BLaER1 treated with 17β-estradiol and CSF1 and Interleukin-3, amounts not matched to agents 10 nM and 100 nM (cell line): ENCODE measurements at regions not wholly inside any gene's neighbourhood (a gene's known extent, or its start where the extent isn't known, plus 50 kb on each side); places are given as distances from the start of the nearest gene placed in this dataset.

Source experiments
- H3K27ac ChIP-seq, 11 experiments: shearing (Covaris generic); formaldehyde crosslinking; 2 replicates each; pipeline ENCODE4 v1.8.1; 2022
- H3K27me3 ChIP-seq, 11 experiments: shearing (Covaris generic); formaldehyde crosslinking; 2 replicates each; pipeline ENCODE4 v1.8.1; 2022
- H3K36me3 ChIP-seq, 11 experiments: shearing (Covaris generic); formaldehyde crosslinking; 2 replicates each; pipeline ENCODE4 v1.8.1; 2022
- H3K4me1 ChIP-seq, 10 experiments: shearing (Covaris generic); formaldehyde crosslinking; 2 replicates each; pipeline ENCODE4 v1.8.1; 2022
- H3K4me2 ChIP-seq, 11 experiments: shearing (Covaris generic); formaldehyde crosslinking; 2 replicates each; pipeline ENCODE4 v1.8.1; 2022
- H3K4me3 ChIP-seq, 10 experiments: shearing (Covaris generic); formaldehyde crosslinking; 2 replicates each; pipeline ENCODE4 v1.8.1; 2022
- H3K9ac ChIP-seq, 11 experiments: shearing (Covaris generic); formaldehyde crosslinking; 2 replicates each; pipeline ENCODE4 v1.8.1; 2022
- H3K9me3 ChIP-seq, 11 experiments: shearing (Covaris generic); formaldehyde crosslinking; replicated peaks in 1 of 11; 2 replicates each; pipeline ENCODE4 v1.8.1; 2022
- H4K20me1 ChIP-seq, 11 experiments: shearing (Covaris generic); formaldehyde crosslinking; 2 replicates each; pipeline ENCODE4 v1.8.1; 2022
- Cebpa-rat ChIP-seq, 11 experiments: shearing (Covaris generic); IDR thresholded peaks; 2 replicates each; pipeline ENCODE4 v1.8.1; 2022

GRCh38 chr4:167918077-167918476, 174.3 kb upstream of the ANXA10 start:
- Histone ChIP-seq H3K4me1 (no peaks in the 10 kb centered on the region), H3K4me2 (0 out of 22 replicates have a peak overlapping the region, but pooled peaks of 1 of the 11 experiments have one; percentile 5), H3K9me3 (peaks cover 0 to 16% (median 9%) of the 10 kb centered on the region in 11 experiments; a peak in 12 of 22 replicates), H3K27me3 (no peaks in the 10 kb centered on the region), H3K4me3 (no peak overlapping the region), H3K27ac (no peak overlapping the region), H4K20me1 (no peaks in the 10 kb centered on the region), H3K9ac (no peak overlapping the region), H3K36me3 (no peaks in the 10 kb centered on the region)
- TF ChIP-seq Cebpa-rat (IDR thresholded peaks at IDR 0.05), result no peak

GRCh38 chr4:167930166-167930565, 162.2 kb upstream of the ANXA10 start:
- H3K9ac ChIP-seq, result no peak overlapping the region
- H3K9me3 ChIP-seq, result no peaks in the 10 kb centered on the region

GRCh38 chr4:167934216-167934615, 158.1 kb upstream of the ANXA10 start:
- Histone ChIP-seq H3K4me2 (no peak overlapping the region), H3K9me3 (no peaks in the 10 kb centered on the region), H3K4me1 (no peaks in the 10 kb centered on the region), H3K27ac (no peak overlapping the region), H4K20me1 (no peaks in the 10 kb centered on the region), H3K4me3 (no peak overlapping the region), H3K36me3 (no peaks in the 10 kb centered on the region), H3K9ac (no peak overlapping the region), H3K27me3 (no peaks in the 10 kb centered on the region)
- TF ChIP-seq Cebpa-rat (IDR thresholded peaks at IDR 0.05), result no peak

More at GRCh38 chr4:167930166-167930565, 162.2 kb upstream of the ANXA10 start:
- H3K27ac ChIP-seq, result no peak overlapping the region
- no peak for TF ChIP-seq Cebpa-rat (IDR thresholded peaks at IDR 0.05)
- H3K36me3 ChIP-seq, result no peaks in the 10 kb centered on the region
- no peaks in the 10 kb centered on the region for H4K20me1 ChIP-seq
- H3K4me2 ChIP-seq, result no peak overlapping the region
- no peak overlapping the region for H3K4me3 ChIP-seq
- no peaks in the 10 kb centered on the region for H3K4me1 ChIP-seq
- no peaks in the 10 kb centered on the region for H3K27me3 ChIP-seq

GRCh38 chr4:167939863-167940616, 152.3 kb upstream of the ANXA10 start:
- H3K27me3 ChIP-seq, result no peaks in the 10 kb centered on the region
- H3K9me3 ChIP-seq, result no peaks in the 10 kb centered on the region
- H3K9ac ChIP-seq, result no peak overlapping the region
- no peak overlapping the region for H3K4me2 ChIP-seq
- no peaks in the 10 kb centered on the region for H3K4me1 ChIP-seq
- H3K36me3 ChIP-seq, result no peaks in the 10 kb centered on the region
- no peak overlapping the region for H3K4me3 ChIP-seq
- H3K27ac ChIP-seq, result no peak overlapping the region
- no peak for TF ChIP-seq Cebpa-rat (IDR thresholded peaks at IDR 0.05)
- H4K20me1 ChIP-seq, result no peaks in the 10 kb centered on the region

GRCh38 chr4:167943872-167944505, 148.3 kb upstream of the ANXA10 start:
- Histone ChIP-seq H3K9ac (no peak overlapping the region), H3K4me2 (no peak overlapping the region), H4K20me1 (no peaks in the 10 kb centered on the region), H3K4me3 (no peak overlapping the region), H3K27ac (no peak overlapping the region), H3K4me1 (no peaks in the 10 kb centered on the region), H3K9me3 (no peaks in the 10 kb centered on the region), H3K36me3 (no peaks in the 10 kb centered on the region), H3K27me3 (no peaks in the 10 kb centered on the region)
- TF ChIP-seq Cebpa-rat (IDR thresholded peaks at IDR 0.05), result no peak

GRCh38 chr4:167944721-167945120, 147.6 kb upstream of the ANXA10 start:
- H3K9me3 ChIP-seq, result no peaks in the 10 kb centered on the region
- no peaks in the 10 kb centered on the region for H3K36me3 ChIP-seq
- no peak overlapping the region for H3K4me3 ChIP-seq
- TF ChIP-seq Cebpa-rat (IDR thresholded peaks at IDR 0.05), result no peak
- no peak overlapping the region for H3K27ac ChIP-seq
- H3K27me3 ChIP-seq, result no peaks in the 10 kb centered on the region
- H3K4me2 ChIP-seq, result no peak overlapping the region
- no peak overlapping the region for H3K9ac ChIP-seq
- no peaks in the 10 kb centered on the region for H4K20me1 ChIP-seq
- H3K4me1 ChIP-seq, result no peaks in the 10 kb centered on the region

GRCh38 chr4:167955006-167955405, 137.3 kb upstream of the ANXA10 start:
- H3K9ac ChIP-seq, result no peak overlapping the region
- H3K27me3 ChIP-seq, result no peaks in the 10 kb centered on the region
- H3K27ac ChIP-seq, result no peak overlapping the region
- no peaks in the 10 kb centered on the region for H4K20me1 ChIP-seq
- no peak overlapping the region for H3K4me2 ChIP-seq
- no peaks in the 10 kb centered on the region for H3K36me3 ChIP-seq
- no peak overlapping the region for H3K4me3 ChIP-seq
- H3K9me3 ChIP-seq, result peaks cover 18 to 49% (median 24%) of the 10 kb centered on the region in 11 experiments
- H3K4me1 ChIP-seq, result no peaks in the 10 kb centered on the region
- TF ChIP-seq Cebpa-rat (IDR thresholded peaks at IDR 0.05), result no peak

- Histone ChIP-seq H3K9me3 (peaks cover 15 to 36% (median 22%) of the 10 kb centered on the region in 11 experiments), H3K4me3 (no peak overlapping the region), H3K27ac (no peak overlapping the region), H4K20me1 (no peaks in the 10 kb centered on the region), H3K4me1 (no peaks in the 10 kb centered on the region), H3K9ac (no peak overlapping the region), H3K4me2 (no peak overlapping the region), H3K36me3 (no peaks in the 10 kb centered on the region), H3K27me3 (no peaks in the 10 kb centered on the region)
- no peak for TF ChIP-seq Cebpa-rat (IDR thresholded peaks at IDR 0.05)
These were observed 135.7 kb upstream of the ANXA10 start for GRCh38 chr4:167956676-167957075.

- Histone ChIP-seq H3K4me3 (no peak overlapping the region), H3K27ac (no peak overlapping the region), H3K9me3 (peaks cover 0 to 3% (median 0%) of the 10 kb centered on the region in 11 experiments; a peak in 1 of 22 replicates), H3K27me3 (no peaks in the 10 kb centered on the region), H3K4me2 (no peak overlapping the region; a peak in 1 of 22 replicates), H4K20me1 (no peaks in the 10 kb centered on the region), H3K4me1 (peaks cover 0 to 12% (median 0%) of the 10 kb centered on the region in 10 experiments; a peak in 3 of 20 replicates), H3K9ac (no peak overlapping the region), H3K36me3 (no peaks in the 10 kb centered on the region)
- TF ChIP-seq Cebpa-rat (IDR thresholded peaks at IDR 0.05), result no peak
These were observed 127.5 kb upstream of the ANXA10 start for GRCh38 chr4:167964766-167965373.
